SK-N-SH (cell line): ENCODE measurements at regions not wholly inside any gene's neighbourhood (a gene's known extent, or its start where the extent isn't known, plus 50 kb on each side); places are given as distances from the start of the nearest gene placed in this dataset.

ENCODE experiments used
- CTCF ChIA-PET: fragments of 300-600, 350-600 bp; formaldehyde crosslinking; extraction: SDS; loops from one replicate; lab custom pipeline; 2021; lab: Yijun Ruan, JAX
- POLR2A ChIA-PET: fragments of 350-600 bp; sonication (Branson Sonifier 250); formaldehyde crosslinking; extraction: SDS; loops from one replicate; lab custom pipeline; 2020; ENCODE audit warnings: antibody characterized with exemption, inconsistent platforms; lab: Yijun Ruan, JAX
- DNase-seq: peaks from one replicate; pipeline ENCODE4 v3.0.0; 2012
- H2AFZ ChIP-seq: fragments of 200-600 bp; sonication (generic); 2 replicates; pipeline ENCODE4 v1.8.1; 2016; ENCODE audit warnings: antibody characterized with exemption, mild to moderate bottlenecking, low read depth
- H3F3A ChIP-seq: fragments of 200-600 bp; sonication (generic); replicated peaks from 2 replicates; pipeline ENCODE3; 2016; ENCODE audit warnings: antibody characterized with exemption, mild to moderate bottlenecking; ENCODE audit not compliant: insufficient read depth
- H3K27ac ChIP-seq, 2 experiments: fragments of 200-500 bp in 1 of 2; fragments of 200-600 bp in 1 of 2; sonication (Bioruptor generic) in 1 of 2; sonication (generic), shearing (Covaris generic) in 1 of 2; 2 replicates each; pipeline versions ENCODE4 v1.5.1 to v1.6.1; 2014 to 2016; ENCODE audit warnings: low read depth in 2 of 2, inconsistent platforms in 1 of 2, low read length in 1 of 2, mild to moderate bottlenecking in 1 of 2, mixed read lengths in 1 of 2
- H3K27me3 ChIP-seq: fragments of 200-600 bp; sonication (generic), shearing (Covaris generic); 2 replicates; pipeline ENCODE4 v1.6.1; 2016; ENCODE audit warnings: mixed run types; ENCODE audit not compliant: insufficient read depth
- H3K36me3 ChIP-seq, 2 experiments: fragments of 200-500 bp in 1 of 2; fragments of 200-600 bp in 1 of 2; sonication (Bioruptor generic) in 1 of 2; sonication (generic) in 1 of 2; replicated peaks in 1 of 2; 2 replicates each; pipeline versions ENCODE3 to v1.5.1; 2014 to 2016; ENCODE audit warnings: low read length in 1 of 2, mild to moderate bottlenecking in 1 of 2; ENCODE audit not compliant: insufficient read depth in 2 of 2, control insufficient read depth in 1 of 2
- H3K4me1 ChIP-seq, 2 experiments: fragments of 200-500 bp in 1 of 2; fragments of 200-600 bp in 1 of 2; sonication (Bioruptor generic) in 1 of 2; sonication (generic), shearing (Covaris generic) in 1 of 2; 2 replicates each; pipeline versions ENCODE4 v1.5.1 to v1.6.1; 2014 to 2016; ENCODE audit warnings: low read depth in 1 of 2, low read length in 1 of 2, mixed run types in 1 of 2; ENCODE audit not compliant: insufficient read depth in 2 of 2, control insufficient read depth in 1 of 2
- H3K4me2 ChIP-seq: fragments of 200-600 bp; sonication (generic), shearing (Covaris generic); 2 replicates; pipeline ENCODE4 v1.6.1; 2017; ENCODE audit warnings: mixed run types
- H3K4me3 ChIP-seq, 2 experiments: fragments of 200-500 bp in 1 of 2; fragments of 200-600 bp in 1 of 2; sonication (Bioruptor generic) in 1 of 2; sonication (generic), shearing (Covaris generic) in 1 of 2; 2 replicates each; pipeline versions ENCODE4 v1.5.1 to v1.8.1; 2014 to 2016; ENCODE audit warnings: low read depth in 2 of 2, inconsistent platforms in 1 of 2, low read length in 1 of 2, mild to moderate bottlenecking in 1 of 2, mixed read lengths in 1 of 2, moderate library complexity in 1 of 2
- H3K79me2 ChIP-seq: fragments of 200-600 bp; sonication (generic); 2 replicates; pipeline ENCODE4 v1.8.1; 2017; ENCODE audit warnings: mild to moderate bottlenecking; ENCODE audit not compliant: insufficient read depth
- H3K9ac ChIP-seq: fragments of 200-600 bp; sonication (generic); 2 replicates; pipeline ENCODE4 v1.6.1; 2017; ENCODE audit warnings: mixed run types
- H3K9me2 ChIP-seq: fragments of 200-600 bp; sonication (generic); 2 replicates; pipeline ENCODE4 v1.6.1; 2017; ENCODE audit warnings: mixed run types
- H3K9me3 ChIP-seq: fragments of 200-600 bp; sonication (generic); 2 replicates; pipeline ENCODE4 v1.6.1; 2017; ENCODE audit warnings: mixed run types, mild to moderate bottlenecking, moderate library complexity
- H4K20me1 ChIP-seq: fragments of 200-600 bp; sonication (generic); 2 replicates; pipeline ENCODE4 v1.6.1; 2017; ENCODE audit warnings: mild to moderate bottlenecking, mixed run types; ENCODE audit not compliant: insufficient read depth
- CTCF ChIP-seq: fragments of 200-600 bp; sonication (generic); IDR thresholded peaks from 2 replicates; pipeline ENCODE4 v1.6.1; 2017; ENCODE audit warnings: antibody characterized with exemption, mild to moderate bottlenecking, moderate library complexity
- EZH2phosphoT487 ChIP-seq: fragments of 200-600 bp; sonication (generic); IDR thresholded peaks from 2 replicates; pipeline ENCODE4 v1.6.1; 2017; ENCODE audit warnings: low read depth, mixed run types, mild to moderate bottlenecking, antibody characterized with exemption, moderate library complexity, borderline replicate concordance
- FOXJ3 ChIP-seq: sonication (generic); formaldehyde crosslinking; IDR thresholded peaks from 2 replicates; pipeline ENCODE4 v1.5.1; 2020; ENCODE audit warnings: mild to moderate bottlenecking, missing genetic modification reagents
- GATA2 ChIP-seq: sonication (generic); formaldehyde crosslinking; IDR thresholded peaks from 2 replicates; pipeline ENCODE4 v1.5.0; 2020; ENCODE audit warnings: mild to moderate bottlenecking, missing genetic modification reagents
- MEF2A ChIP-seq: IDR thresholded peaks from 2 replicates; pipeline ENCODE4 v1.4.0; 2012; ENCODE audit warnings: low read depth, borderline replicate concordance
- PBX3 ChIP-seq: IDR thresholded peaks from 2 replicates; pipeline ENCODE4; 2012
- RCOR1 ChIP-seq: fragments of 150-350 bp; IDR thresholded peaks from 2 replicates; pipeline ENCODE4 v1.6.1; 2017; ENCODE audit warnings: antibody characterized with exemption, low read length
- REST ChIP-seq: IDR thresholded peaks from 2 replicates; pipeline ENCODE4 v1.6.1; 2012; ENCODE audit warnings: mild to moderate bottlenecking, low read depth, low read length, moderate library complexity
- RFX5 ChIP-seq: IDR thresholded peaks from 2 replicates; pipeline ENCODE4 v1.6.1; 2012; ENCODE audit warnings: mild to moderate bottlenecking, improper control_type of control experiment, low read length
- RXRA ChIP-seq: IDR thresholded peaks from 2 replicates; pipeline ENCODE4 v1.4.0; 2012; ENCODE audit warnings: low read depth, mild to moderate bottlenecking, borderline replicate concordance
- SIN3A ChIP-seq: IDR thresholded peaks from 2 replicates; pipeline ENCODE4 v1.6.1; 2012; ENCODE audit warnings: low read depth, mild to moderate bottlenecking, low read length, moderate library complexity, borderline replicate concordance
- SMC3 ChIP-seq: IDR thresholded peaks from 2 replicates; pipeline ENCODE4 v1.6.1; 2012; ENCODE audit warnings: low read depth, low read length, improper control_type of control experiment
- TAF1 ChIP-seq: IDR thresholded peaks from 2 replicates; pipeline ENCODE4 v1.6.1; 2012; ENCODE audit warnings: low read depth, mild to moderate bottlenecking, low read length, moderate library complexity, borderline replicate concordance
- TEAD4 ChIP-seq: IDR thresholded peaks from 2 replicates; pipeline ENCODE4 v1.4.0; 2012; ENCODE audit warnings: mild to moderate bottlenecking, borderline replicate concordance; ENCODE audit not compliant: insufficient read depth
- WGBS: methylation state at CpG from one replicate; pipeline ENCODE4 v1.1.6; 2017; ENCODE audit warnings: low lambda C conversion rate; 5-methylcytosine and 5-hydroxymethylcytosine counted together
- TF ChIP-seq, protein P1 (sequence below): IDR thresholded peaks from 2 replicates; pipeline ENCODE4 v1.4.0; 2012; ENCODE audit warnings: low read depth, borderline replicate concordance
- TF ChIP-seq, protein P2 (sequence below): IDR thresholded peaks from 2 replicates; pipeline ENCODE4 v1.4.0; 2012; ENCODE audit warnings: low read depth, borderline replicate concordance

DNA sequence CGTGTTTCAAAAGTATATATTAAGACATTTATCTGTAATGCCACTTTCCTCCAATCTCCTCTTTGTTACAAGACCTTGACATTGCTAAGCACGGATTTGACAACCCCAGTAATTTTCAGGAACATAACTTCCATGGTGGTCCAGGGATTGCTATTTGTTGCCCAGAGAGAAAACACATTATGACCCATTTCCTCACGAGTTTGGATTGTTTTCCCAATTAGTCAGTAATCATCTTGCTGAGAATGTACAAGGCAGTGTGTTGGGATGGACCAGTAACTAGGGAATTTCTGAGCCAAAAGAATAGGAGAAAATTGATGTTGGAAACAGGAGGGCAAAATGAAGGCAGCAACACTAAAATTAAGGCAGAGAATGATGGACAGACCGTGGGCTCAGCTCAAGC is 574.1 kb downstream of the EBF1 start:
- POLR2A ChIA-PET: no interaction called here
- H3K9me3 ChIP-seq: no peaks in the 10 kb centered on the region
- CTCF ChIA-PET: no interaction called here
- DNase-seq: no peak
- H2AFZ ChIP-seq: no peak overlapping the region
- H3K79me2 ChIP-seq: no peaks in the 10 kb centered on the region
- no peak overlapping the region for H3K9ac ChIP-seq
- H3K4me3 ChIP-seq: no peak overlapping the region
- no peaks in the 10 kb centered on the region for H3K9me2 ChIP-seq
- TF ChIP-seq RCOR1 (no peak), TAF1 (no peak), RXRA (no peak), SMC3 (no peak), CTCF (no peak), TEAD4 (no peak), GATA2 (no peak), REST (no peak), SIN3A (no peak), EZH2phosphoT487 (no peak), RFX5 (no peak), PBX3 (no peak), FOXJ3 (CRISPR knock-in tag) (no peak), MEF2A (no peak)
- TF ChIP-seq, protein P1, sequence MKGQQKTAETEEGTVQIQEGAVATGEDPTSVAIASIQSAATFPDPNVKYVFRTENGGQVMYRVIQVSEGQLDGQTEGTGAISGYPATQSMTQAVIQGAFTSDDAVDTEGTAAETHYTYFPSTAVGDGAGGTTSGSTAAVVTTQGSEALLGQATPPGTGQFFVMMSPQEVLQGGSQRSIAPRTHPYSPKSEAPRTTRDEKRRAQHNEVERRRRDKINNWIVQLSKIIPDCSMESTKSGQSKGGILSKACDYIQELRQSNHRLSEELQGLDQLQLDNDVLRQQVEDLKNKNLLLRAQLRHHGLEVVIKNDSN: no peak
- TF ChIP-seq, protein P2, sequence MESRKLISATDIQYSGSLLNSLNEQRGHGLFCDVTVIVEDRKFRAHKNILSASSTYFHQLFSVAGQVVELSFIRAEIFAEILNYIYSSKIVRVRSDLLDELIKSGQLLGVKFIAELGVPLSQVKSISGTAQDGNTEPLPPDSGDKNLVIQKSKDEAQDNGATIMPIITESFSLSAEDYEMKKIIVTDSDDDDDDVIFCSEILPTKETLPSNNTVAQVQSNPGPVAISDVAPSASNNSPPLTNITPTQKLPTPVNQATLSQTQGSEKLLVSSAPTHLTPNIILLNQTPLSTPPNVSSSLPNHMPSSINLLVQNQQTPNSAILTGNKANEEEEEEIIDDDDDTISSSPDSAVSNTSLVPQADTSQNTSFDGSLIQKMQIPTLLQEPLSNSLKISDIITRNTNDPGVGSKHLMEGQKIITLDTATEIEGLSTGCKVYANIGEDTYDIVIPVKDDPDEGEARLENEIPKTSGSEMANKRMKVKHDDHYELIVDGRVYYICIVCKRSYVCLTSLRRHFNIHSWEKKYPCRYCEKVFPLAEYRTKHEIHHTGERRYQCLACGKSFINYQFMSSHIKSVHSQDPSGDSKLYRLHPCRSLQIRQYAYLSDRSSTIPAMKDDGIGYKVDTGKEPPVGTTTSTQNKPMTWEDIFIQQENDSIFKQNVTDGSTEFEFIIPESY: no peak
- TF ChIP-seq, all 33 proteins: peak for 0
- Histone ChIP-seq H3K27ac (no peak overlapping the region), H4K20me1 (no peaks in the 10 kb centered on the region), H3F3A (no peaks in the 10 kb centered on the region), H3K4me1 (no peaks in the 10 kb centered on the region), H3K4me2 (no peak overlapping the region), H3K27me3 (no peaks in the 10 kb centered on the region), H3K36me3 (no peaks in the 10 kb centered on the region)
- 16% methylated on average over 4 of the region's 4 CpGs for WGBS
